Astrocyte of the spinal cord (primary cell): ENCODE measurements at regions not wholly inside any gene's neighbourhood (a gene's known extent, or its start where the extent isn't known, plus 50 kb on each side); places are given as distances from the start of the nearest gene placed in this dataset.

Experiments
- DNase-seq: peaks from one replicate; pipeline ENCODE4 v3.0.0; 2011; ENCODE audit warnings: low read depth, low spot score
- H3K4me3 ChIP-seq: 2 replicates; pipeline ENCODE4 v1.5.1; 2011; ENCODE audit warnings: low read depth, mild to moderate bottlenecking, low read length, moderate library complexity
- CTCF ChIP-seq: IDR thresholded peaks from 2 replicates; pipeline ENCODE4 v1.5.1; 2012; ENCODE audit warnings: low read depth, mild to moderate bottlenecking, low read length, inconsistent platforms
- in situ Hi-C: cut with HindIII; loops from 2 replicates; pipeline ENCODE4 v1.10.0; 2017; ENCODE audit warnings: low sequenced_read_pairs

- TF ChIP-seq CTCF: no peak
- DNase-seq: no peak
- H3K4me3 ChIP-seq: no peak overlapping the region
- in situ Hi-C loops: loop anchor here (25.0 kb wide), 1 partner anchor 258 kb away; no protein-coding TSS in a partner anchor
Measured at GRCh38 chr3:190220362-190220761, 99.7 kb upstream of the P3H2 start.

GRCh38 chr3:190217081-190217480 lies 96.4 kb upstream of the P3H2 start:
- H3K4me3 ChIP-seq: no peak overlapping the region
- TF ChIP-seq CTCF: no peak
- peak; percentile 35 for DNase-seq
- in situ Hi-C loops: loop anchor here (25.0 kb wide), 1 partner anchor 255 kb away; no protein-coding TSS in a partner anchor

- in situ Hi-C loops: loop anchor here (25.0 kb wide), 1 partner anchor 251 kb away; no protein-coding TSS in a partner anchor
- no peak for DNase-seq
- no peak for TF ChIP-seq CTCF
- no peak overlapping the region for H3K4me3 ChIP-seq
Measured at GRCh38 chr3:190213727-190214126, 93.0 kb upstream of the P3H2 start.

- no peak overlapping the region for H3K4me3 ChIP-seq
- no peak for TF ChIP-seq CTCF
- no peak for DNase-seq
- in situ Hi-C loops: loop anchor here (25.0 kb wide), 1 partner anchor 248 kb away; no protein-coding TSS in a partner anchor
Measured at GRCh38 chr3:190210608-190211007, 89.9 kb upstream of the P3H2 start.

- no peak overlapping the region for H3K4me3 ChIP-seq
- TF ChIP-seq CTCF: no peak
- in situ Hi-C loops: loop anchor here (25.0 kb wide), 1 partner anchor 247 kb away; no protein-coding TSS in a partner anchor
- no peak for DNase-seq
Measured at GRCh38 chr3:190209533-190209932, 88.8 kb upstream of the P3H2 start.

- no peak for DNase-seq
- in situ Hi-C loops: loop anchor here (25.0 kb wide), 1 partner anchor 246 kb away; no protein-coding TSS in a partner anchor
- no peak overlapping the region for H3K4me3 ChIP-seq
- TF ChIP-seq CTCF: no peak
Measured at GRCh38 chr3:190208196-190208595, 87.5 kb upstream of the P3H2 start.
